OCI-LY7 (cell line): ENCODE measurements at regions not wholly inside any gene's neighbourhood (a gene's known extent, or its start where the extent isn't known, plus 50 kb on each side); places are given as distances from the start of the nearest gene placed in this dataset.

Experiments
- BruUV-seq: library from RNA; stranded (reverse); fragments of 400-500 nt; replicated peaks from 2 replicates; lab custom pipeline; 2021; lab: Mats Ljungman, UMichigan
- CTCF ChIA-PET: fragments of 300-600 bp; sonication (Branson Sonifier 250); formaldehyde crosslinking; loops from one replicate; lab custom pipeline; 2022; ENCODE audit warnings: antibody characterized with exemption; ENCODE audit not compliant: unreplicated experiment; lab: Charles Lee
- POLR2A ChIA-PET: fragments of 300-600 bp; sonication (Branson Sonifier 250); formaldehyde crosslinking; loops from one replicate; lab custom pipeline; 2022; ENCODE audit warnings: antibody characterized with exemption; lab: Charles Lee
- DNase-seq: peaks from one replicate; pipeline ENCODE4 v3.0.0-alpha.2; 2015; ENCODE audit warnings: low spot score
- H2AFZ ChIP-seq: fragments of 200-600 bp; sonication (generic), shearing (Covaris generic); 2 replicates; pipeline ENCODE4 v1.6.1; 2014; ENCODE audit warnings: mild to moderate bottlenecking, antibody characterized with exemption, low read length, moderate library complexity
- H3K27ac ChIP-seq: fragments of 200-600 bp; sonication (generic); 2 replicates; pipeline ENCODE4 v1.5.1; 2014; ENCODE audit warnings: mixed run types, low read depth, mild to moderate bottlenecking, moderate library complexity, low read length, inconsistent platforms; ENCODE audit not compliant: poor library complexity, severe bottlenecking
- H3K36me3 ChIP-seq: fragments of 200-600 bp; sonication (generic); 2 replicates; pipeline ENCODE4 v1.6.1; 2014; ENCODE audit warnings: mild to moderate bottlenecking, antibody characterized with exemption, low read length, moderate library complexity, mixed read lengths; ENCODE audit not compliant: insufficient read depth
- H3K4me1 ChIP-seq: fragments of 200-600 bp; sonication (generic); 2 replicates; pipeline ENCODE4 v1.5.1; 2014; ENCODE audit warnings: mild to moderate bottlenecking, low read length; ENCODE audit not compliant: insufficient read depth, poor library complexity, severe bottlenecking
- H3K4me2 ChIP-seq: fragments of 200-600 bp; sonication (generic); 2 replicates; pipeline ENCODE4 v1.6.1; 2014; ENCODE audit warnings: mild to moderate bottlenecking, low read length
- H3K4me3 ChIP-seq: fragments of 200-600 bp; sonication (generic); 2 replicates; pipeline ENCODE4 v1.5.1; 2014; ENCODE audit warnings: mild to moderate bottlenecking, low read depth, low read length; ENCODE audit not compliant: poor library complexity, severe bottlenecking
- H3K79me2 ChIP-seq: fragments of 200-600 bp; sonication (generic); 2 replicates; pipeline ENCODE4 v1.6.1; 2016; ENCODE audit warnings: low read depth, mild to moderate bottlenecking, low read length, moderate library complexity, mixed read lengths; ENCODE audit not compliant: insufficient read depth
- H3K9me2 ChIP-seq: fragments of 200-600 bp; sonication (generic); 2 replicates; pipeline ENCODE4 v1.6.1; 2016; ENCODE audit warnings: mild to moderate bottlenecking, low read length, mixed read lengths; ENCODE audit not compliant: insufficient read depth
- H3K9me3 ChIP-seq: fragments of 200-600 bp; sonication (generic); 2 replicates; pipeline ENCODE4 v1.6.1; 2014; ENCODE audit warnings: mild to moderate bottlenecking, mixed run types, low read length, mixed read lengths
- H4K20me1 ChIP-seq: fragments of 200-600 bp; sonication (generic); 2 replicates; pipeline ENCODE4 v1.6.1; 2014; ENCODE audit warnings: mild to moderate bottlenecking, antibody characterized with exemption, low read length, moderate library complexity, mixed read lengths; ENCODE audit not compliant: insufficient read depth
- CTCF ChIP-seq: fragments of 200-600 bp; sonication (generic); conservative IDR thresholded peaks from 2 replicates; pipeline ENCODE4 v1.5.1; 2014; ENCODE audit warnings: mild to moderate bottlenecking, antibody characterized with exemption, low read length, moderate library complexity, mixed read lengths
- EZH2phosphoT487 ChIP-seq: fragments of 200-600 bp; sonication (generic); IDR thresholded peaks from 2 replicates; pipeline ENCODE4 v1.6.1; 2018; ENCODE audit warnings: low read depth, borderline replicate concordance, mild to moderate bottlenecking, mixed run types, antibody characterized with exemption, low read length, moderate library complexity, mixed read lengths
- intact Hi-C: fragments of 100-400 bp; cut with micrococcal nuclease; formaldehyde crosslinking; loops from one replicate; pipeline ENCODE4 v1.10.0; 2022; ENCODE audit not compliant: unreplicated experiment

- H2AFZ ChIP-seq = no peak overlapping the region
- ChIA-PET POLR2A (no interaction called here), CTCF (no interaction called here)
- no peaks in the 10 kb centered on the region for H3K36me3 ChIP-seq
- no peak for TF ChIP-seq CTCF
- TF ChIP-seq EZH2phosphoT487 = no peak
- intact Hi-C loops = no loop called here
- no peaks in the 10 kb centered on the region for H3K4me1 ChIP-seq
- no peaks in the 10 kb centered on the region for H3K9me2 ChIP-seq
- H3K9me3 ChIP-seq = no peaks in the 10 kb centered on the region
- DNase-seq = no peak
- H3K79me2 ChIP-seq = no peaks in the 10 kb centered on the region
- no peak overlapping the region for H3K4me2 ChIP-seq
- no peak overlapping the region for H3K4me3 ChIP-seq
- H3K27ac ChIP-seq = no peak overlapping the region
- no peaks in the 10 kb centered on the region for H4K20me1 ChIP-seq
- no TSS peak for BruUV-seq
Measured at GRCh38 chr16:20253825-20254224, 73.5 kb downstream of the GP2 start.

GRCh38 chr16:20249211-20249610, 78.1 kb downstream of the GP2 start:
- Histone ChIP-seq H3K4me1 (no peaks in the 10 kb centered on the region), H4K20me1 (no peaks in the 10 kb centered on the region), H3K36me3 (no peaks in the 10 kb centered on the region), H3K4me2 (no peak overlapping the region), H3K9me2 (no peaks in the 10 kb centered on the region), H3K4me3 (no peak overlapping the region), H3K27ac (no peak overlapping the region), H3K79me2 (no peaks in the 10 kb centered on the region), H3K9me3 (no peaks in the 10 kb centered on the region), H2AFZ (no peak overlapping the region)
- ChIA-PET POLR2A (no interaction called here), CTCF (no interaction called here)
- no peak for DNase-seq
- no TSS peak for BruUV-seq
- TF ChIP-seq CTCF (no peak), EZH2phosphoT487 (no peak)
- intact Hi-C loops = no loop called here

- Histone ChIP-seq H3K27ac (no peak overlapping the region), H3K9me3 (no peaks in the 10 kb centered on the region), H3K36me3 (no peaks in the 10 kb centered on the region), H3K4me3 (no peak overlapping the region), H3K4me1 (no peaks in the 10 kb centered on the region), H3K79me2 (no peaks in the 10 kb centered on the region), H3K4me2 (no peak overlapping the region), H3K9me2 (no peaks in the 10 kb centered on the region), H2AFZ (no peak overlapping the region), H4K20me1 (no peaks in the 10 kb centered on the region)
- DNase-seq = no peak
- intact Hi-C loops = no loop called here
- no peak for TF ChIP-seq EZH2phosphoT487
- TF ChIP-seq CTCF = no peak
- ChIA-PET CTCF (no interaction called here), POLR2A (no interaction called here)
- no TSS peak for BruUV-seq
Measured at GRCh38 chr16:20247076-20247475, 80.2 kb downstream of the GP2 start.
